T-helper 17 cell (primary cell): ENCODE measurements at regions not wholly inside any gene's neighbourhood (a gene's known extent, or its start where the extent isn't known, plus 50 kb on each side); places are given as distances from the start of the nearest gene placed in this dataset.
A peak's percentile ranks its signal among the peaks of the same experiment; 100 is the strongest.

Experiments
- ATAC-seq: fragments of 150-1000 bp; cut with Tn5 transposase; 2 replicates; pipeline ENCODE4 v1.10.0; 2021; ENCODE audit warnings: mild to moderate bottlenecking, moderate library complexity
- DNase-seq, 3 donors: peaks; one replicate each; pipeline versions ENCODE4 v3.0.0 to v3.0.0-alpha.2; 2020 to 2021
- H3K9me3 ChIP-seq: one replicate; pipeline ENCODE4 v1.7.0; 2013; ENCODE audit warnings: low read length, mild to moderate bottlenecking; ENCODE audit not compliant: control insufficient read depth, poor library complexity, severe bottlenecking
- H3K27ac Mint-ChIP-seq: one replicate; pipeline ENCODE4 v1.8.0; 2022; ENCODE audit warnings: mild to moderate bottlenecking, moderate library complexity, mixed read lengths
- H3K27me3 Mint-ChIP-seq: one replicate; pipeline ENCODE4 v1.8.0; 2022; ENCODE audit warnings: mixed read lengths
- H3K36me3 Mint-ChIP-seq: one replicate; pipeline ENCODE4 v1.8.0; 2022; ENCODE audit warnings: low read depth, mixed read lengths
- H3K4me1 Mint-ChIP-seq: one replicate; pipeline ENCODE4 v1.8.0; 2022; ENCODE audit warnings: mild to moderate bottlenecking, mixed read lengths
- H3K4me3 Mint-ChIP-seq: one replicate; pipeline ENCODE4 v1.8.0; 2022; ENCODE audit warnings: mild to moderate bottlenecking, moderate library complexity, mixed read lengths

DNA sequence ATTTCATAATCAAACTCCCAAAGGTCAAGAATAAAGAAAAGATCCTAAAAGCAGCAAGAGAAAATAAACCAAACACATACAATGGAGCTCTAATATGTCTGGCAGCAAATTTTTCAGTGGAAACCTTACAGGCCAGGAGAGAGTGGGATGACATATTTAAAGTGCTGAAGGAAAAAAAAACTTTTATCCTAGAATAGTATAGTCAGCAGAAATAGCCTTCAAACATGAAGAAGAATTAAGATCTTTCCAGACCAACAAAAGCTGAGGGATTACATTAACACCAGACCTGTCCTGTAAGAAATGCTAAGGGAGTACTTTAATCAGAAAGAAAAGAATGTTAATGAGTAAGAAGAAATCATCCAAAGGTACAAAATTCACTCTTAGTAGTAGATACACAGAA lies 215.7 kb upstream of the IGF1 start:
- DNase-seq (no peak), ATAC-seq (no peak)
- Mint-ChIP-seq H3K4me3 (no peak overlapping the region), H3K27ac (no peak overlapping the region), H3K4me1 (no peaks in the 10 kb centered on the region), H3K36me3 (no peaks in the 10 kb centered on the region), H3K27me3 (no peaks in the 10 kb centered on the region)
- H3K9me3 ChIP-seq = no peaks in the 10 kb centered on the region

DNA sequence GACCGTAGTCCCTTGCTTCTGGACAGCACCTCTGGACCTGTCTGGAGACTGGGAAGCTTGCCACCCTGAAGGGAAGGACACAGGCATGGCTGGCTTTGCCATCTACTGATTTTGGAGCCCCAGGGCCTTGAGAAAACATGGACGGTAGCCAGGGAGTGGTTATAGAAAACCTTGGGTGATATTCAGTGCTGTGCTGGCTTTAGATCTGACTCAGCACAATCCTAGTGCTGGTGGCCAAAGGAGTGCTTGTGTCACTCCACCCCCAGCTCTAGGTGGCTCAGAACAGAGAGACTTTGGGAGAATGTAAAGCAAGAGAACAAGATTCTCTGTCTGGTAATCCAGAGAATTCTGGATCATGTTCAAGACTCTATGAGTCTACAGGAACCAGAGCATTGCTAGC lies 214.5 kb upstream of the IGF1 start:
- H3K4me1 Mint-ChIP-seq = no peaks in the 10 kb centered on the region

DNA sequence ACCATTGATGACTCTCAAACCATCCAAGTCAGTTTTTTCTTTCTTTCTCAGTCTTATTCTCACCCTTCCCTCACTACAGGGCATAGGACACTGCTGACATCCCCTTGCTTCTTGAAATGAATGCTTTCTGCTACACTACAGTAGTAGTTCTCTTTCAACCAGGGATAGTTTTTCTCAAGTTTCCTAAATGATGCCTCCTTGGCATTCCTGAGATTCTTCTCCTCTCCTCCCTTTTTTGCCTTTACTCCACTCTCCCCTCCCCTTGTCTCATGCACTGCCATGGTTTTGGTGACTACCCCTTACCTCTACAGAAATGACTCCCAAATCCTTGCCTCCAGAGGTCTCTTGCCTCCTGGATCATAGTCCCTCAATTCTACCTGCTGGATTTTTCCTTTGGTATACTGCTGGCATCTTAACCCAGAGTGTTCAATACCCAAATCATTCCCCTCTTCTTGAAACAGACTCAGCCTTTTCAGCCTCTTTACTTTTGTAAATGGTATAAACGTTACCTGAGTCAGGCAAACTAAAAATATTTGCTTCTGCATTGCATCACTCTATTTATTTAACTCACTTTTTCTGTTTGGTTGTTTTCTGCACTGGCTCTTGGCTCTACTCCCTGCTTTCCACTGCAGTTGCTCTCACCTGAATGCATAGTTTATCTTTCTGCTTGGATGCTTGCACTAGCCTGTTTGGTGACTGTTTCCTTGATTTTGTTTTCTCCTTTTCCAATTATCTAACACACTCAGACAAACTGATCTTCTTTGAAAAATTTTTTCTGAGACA lies 211.6 kb upstream of the IGF1 start:
- Mint-ChIP-seq H3K36me3 (no peaks in the 10 kb centered on the region), H3K27ac (no peak overlapping the region), H3K27me3 (no peaks in the 10 kb centered on the region), H3K4me1 (no peaks in the 10 kb centered on the region), H3K4me3 (peak overlapping the region; percentile 0)
- no peak for DNase-seq
- H3K9me3 ChIP-seq = no peaks in the 10 kb centered on the region
- ATAC-seq = no peak

More for the DNA sequence above, 214.5 kb upstream of the IGF1 start:
- H3K9me3 ChIP-seq = no peaks in the 10 kb centered on the region
- no peaks in the 10 kb centered on the region for H3K36me3 Mint-ChIP-seq
- H3K27me3 Mint-ChIP-seq = no peaks in the 10 kb centered on the region
- H3K27ac Mint-ChIP-seq = no peak overlapping the region
- H3K4me3 Mint-ChIP-seq = no peak overlapping the region
- ATAC-seq = no peak
- DNase-seq = no peak

DNA sequence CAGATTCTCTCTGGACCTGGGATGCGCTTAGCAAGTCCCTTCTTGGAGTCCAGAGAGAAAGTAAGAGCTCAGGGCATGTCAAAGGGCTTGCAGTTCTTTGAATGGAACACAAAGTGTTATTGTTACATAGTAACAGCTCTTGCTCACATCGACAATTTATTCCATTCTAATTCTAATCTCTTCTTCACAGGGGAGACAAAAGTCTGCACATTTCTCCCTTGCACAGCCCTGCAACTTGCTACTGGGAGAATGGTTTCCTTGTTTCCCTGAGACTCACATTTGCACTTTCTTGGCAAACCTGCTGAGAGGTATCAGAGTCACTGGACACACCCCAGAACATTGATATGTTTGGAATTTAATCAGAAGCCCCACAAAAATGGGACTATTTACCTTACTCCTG lies 209.9 kb upstream of the IGF1 start:
- H3K36me3 Mint-ChIP-seq = no peaks in the 10 kb centered on the region
- no peak overlapping the region for H3K27ac Mint-ChIP-seq
- H3K9me3 ChIP-seq = no peaks in the 10 kb centered on the region
- ATAC-seq (no peak), DNase-seq (no peak)
- H3K4me1 Mint-ChIP-seq = no peaks in the 10 kb centered on the region
- H3K27me3 Mint-ChIP-seq = no peaks in the 10 kb centered on the region
- no peak overlapping the region for H3K4me3 Mint-ChIP-seq

DNA sequence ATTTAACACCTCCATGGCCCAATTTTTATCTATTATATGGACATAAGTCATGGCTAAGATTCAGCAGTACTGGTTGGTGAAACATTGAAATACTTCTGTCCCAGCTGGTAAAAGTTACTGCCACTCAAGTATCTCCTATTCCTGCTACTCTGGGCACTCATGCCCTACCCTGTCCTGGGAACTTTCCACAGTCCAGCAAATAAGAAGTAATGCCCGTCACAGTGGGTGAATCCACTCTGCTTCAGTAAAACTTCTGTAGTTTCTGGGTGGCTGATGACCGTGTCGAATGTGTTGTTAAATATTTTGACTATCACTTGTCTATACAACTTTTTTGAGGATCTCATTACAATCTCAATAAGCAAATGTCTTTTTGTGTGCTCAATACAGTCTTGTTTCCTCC lies 209.3 kb upstream of the IGF1 start:
- DNase-seq (no peak), ATAC-seq (no peak)
- Mint-ChIP-seq H3K4me1 (no peaks in the 10 kb centered on the region), H3K4me3 (no peak overlapping the region), H3K27me3 (no peaks in the 10 kb centered on the region), H3K36me3 (no peaks in the 10 kb centered on the region), H3K27ac (no peak overlapping the region)
- no peaks in the 10 kb centered on the region for H3K9me3 ChIP-seq

DNA sequence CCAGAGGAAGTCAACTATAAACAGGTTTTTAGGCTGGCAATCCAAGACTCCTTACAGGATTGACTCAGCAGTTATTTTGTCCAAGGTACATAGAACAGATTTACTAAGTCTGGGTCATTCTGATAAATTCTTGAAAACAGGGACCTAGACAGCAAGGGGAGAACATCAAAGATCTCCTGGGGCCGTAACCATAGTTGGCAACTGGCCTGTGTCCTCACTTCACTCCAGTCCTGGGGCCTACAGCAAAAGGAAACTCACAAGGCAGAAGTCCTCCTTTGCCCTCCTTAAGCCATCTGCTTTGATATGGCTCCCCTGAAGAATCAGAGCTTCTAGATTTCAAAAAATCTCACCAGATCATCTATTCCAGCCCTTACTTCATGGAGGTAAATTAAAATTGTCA lies 207.2 kb upstream of the IGF1 start:
- Mint-ChIP-seq H3K27ac (no peak overlapping the region), H3K36me3 (no peaks in the 10 kb centered on the region), H3K4me1 (no peaks in the 10 kb centered on the region), H3K27me3 (no peaks in the 10 kb centered on the region), H3K4me3 (no peak overlapping the region)
- DNase-seq = no peak
- ATAC-seq = no peak
- H3K9me3 ChIP-seq = no peaks in the 10 kb centered on the region

DNA sequence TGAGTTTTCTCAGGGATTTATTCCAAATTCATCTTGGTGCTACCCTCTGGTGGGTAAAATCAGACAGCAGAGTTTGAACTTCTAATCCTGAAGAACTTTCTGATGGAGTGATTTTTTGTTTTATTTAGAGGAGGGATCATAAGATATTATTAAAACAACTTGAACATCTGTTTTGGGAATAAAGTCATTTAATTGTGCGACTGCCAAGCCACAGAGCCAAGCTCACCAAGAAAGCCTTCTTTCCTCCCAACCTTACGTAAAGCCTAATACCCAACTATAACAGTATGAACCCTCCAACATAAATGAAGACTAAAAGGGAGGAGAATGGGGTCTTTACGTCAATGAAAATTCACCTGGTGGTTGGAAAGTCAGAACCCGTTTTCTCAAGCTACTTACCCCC lies 205.5 kb upstream of the IGF1 start:
- ATAC-seq (no peak), DNase-seq (no peak)
- Mint-ChIP-seq H3K36me3 (no peaks in the 10 kb centered on the region), H3K4me3 (no peak overlapping the region), H3K27me3 (no peaks in the 10 kb centered on the region), H3K27ac (no peak overlapping the region), H3K4me1 (no peaks in the 10 kb centered on the region)
- H3K9me3 ChIP-seq = no peaks in the 10 kb centered on the region

DNA sequence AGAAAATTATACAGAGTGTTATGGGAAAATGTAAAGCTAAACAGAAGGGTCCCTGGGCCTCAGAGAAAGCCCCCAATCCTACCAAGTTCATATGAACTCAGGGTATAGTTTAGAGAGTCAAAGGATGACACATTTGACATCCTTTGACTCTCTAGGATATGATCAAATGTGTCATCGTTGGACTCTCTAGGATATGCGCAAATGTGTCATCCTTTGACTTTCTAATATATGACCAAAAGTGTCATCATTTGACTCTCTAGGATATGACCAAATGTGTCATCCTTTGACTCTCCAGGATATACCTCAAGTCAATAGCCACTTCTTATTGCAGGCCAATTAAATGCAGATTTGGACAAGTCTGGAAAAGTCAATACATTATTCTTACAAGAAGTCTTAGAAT lies 204.8 kb upstream of the IGF1 start:
- no peaks in the 10 kb centered on the region for H3K36me3 Mint-ChIP-seq
- no peaks in the 10 kb centered on the region for H3K9me3 ChIP-seq
- DNase-seq (no peak), ATAC-seq (no peak)
- no peaks in the 10 kb centered on the region for H3K4me1 Mint-ChIP-seq
- no peaks in the 10 kb centered on the region for H3K27me3 Mint-ChIP-seq
- H3K27ac Mint-ChIP-seq = no peak overlapping the region
- no peak overlapping the region for H3K4me3 Mint-ChIP-seq

DNA sequence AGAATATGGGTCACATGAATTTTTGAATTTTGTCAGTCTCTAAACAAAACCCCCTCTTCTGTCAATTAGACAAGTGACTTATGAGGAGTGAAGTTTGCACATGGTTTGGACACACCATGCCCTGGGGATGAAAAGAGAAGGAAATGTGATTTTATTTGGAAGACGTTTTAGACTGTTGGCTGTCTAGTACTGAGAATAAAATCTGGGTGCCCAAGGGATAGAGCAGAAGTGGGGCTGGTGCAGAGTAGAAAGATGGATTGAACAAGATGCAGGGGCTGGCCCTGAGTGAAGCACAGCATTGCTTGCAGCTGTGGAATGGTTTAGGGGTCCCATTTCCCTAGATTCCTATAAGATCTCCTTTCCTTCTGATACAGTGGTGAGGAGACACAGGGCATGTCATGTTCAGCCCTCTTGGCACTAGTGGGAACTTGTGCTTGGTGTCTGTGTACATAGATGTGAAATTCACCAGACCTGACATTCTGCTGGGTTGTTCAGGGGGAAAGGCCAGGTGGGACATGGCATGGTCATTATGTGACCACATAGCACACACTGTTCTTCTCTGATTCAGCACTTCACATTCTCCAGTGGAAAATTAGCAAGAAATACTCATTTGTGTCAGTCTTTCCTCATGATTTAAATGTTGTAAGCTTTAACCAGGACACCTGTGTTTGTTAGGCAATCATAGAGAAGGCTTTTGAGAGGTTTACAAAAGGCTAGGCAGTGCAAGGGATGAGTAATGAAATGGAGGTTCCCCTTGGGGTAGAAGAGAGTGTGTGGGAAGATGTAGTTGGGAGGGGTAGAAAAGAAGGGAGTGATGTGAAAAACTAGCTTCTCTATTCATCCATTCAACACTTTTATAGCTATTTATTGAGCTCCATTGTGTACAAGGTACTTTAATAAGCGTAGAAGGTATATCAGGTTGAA lies 202.3 kb upstream of the IGF1 start:
- Mint-ChIP-seq H3K27me3 (no peaks in the 10 kb centered on the region), H3K27ac (no peak overlapping the region), H3K4me3 (no peak overlapping the region), H3K4me1 (no peaks in the 10 kb centered on the region), H3K36me3 (no peaks in the 10 kb centered on the region)
- DNase-seq (no peak), ATAC-seq (no peak)
- H3K9me3 ChIP-seq = no peaks in the 10 kb centered on the region

DNA sequence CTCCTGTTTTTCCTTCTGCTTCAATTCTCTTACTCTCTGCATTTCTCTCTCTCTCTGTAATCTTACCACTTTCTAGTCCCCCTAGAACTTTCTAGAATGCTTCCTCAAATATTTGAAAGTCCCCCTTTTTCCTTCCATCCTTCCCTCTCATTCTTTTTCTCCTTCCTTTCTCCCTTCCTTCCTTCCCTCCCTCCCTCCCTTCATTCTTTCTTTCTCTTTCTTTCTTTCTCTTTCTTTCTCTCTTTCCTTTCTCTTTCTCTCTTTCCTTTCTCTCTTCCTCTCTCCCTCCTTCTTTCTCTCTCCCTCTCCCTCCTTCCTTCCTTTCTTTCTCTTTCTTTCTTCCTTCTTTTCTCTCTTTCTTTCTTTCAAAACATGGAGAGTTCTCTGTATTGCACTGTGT lies 201.4 kb upstream of the IGF1 start:
- DNase-seq (no peak), ATAC-seq (no peak)
- no peaks in the 10 kb centered on the region for H3K36me3 Mint-ChIP-seq
- no peaks in the 10 kb centered on the region for H3K4me1 Mint-ChIP-seq
- no peak overlapping the region for H3K27ac Mint-ChIP-seq
- no peaks in the 10 kb centered on the region for H3K27me3 Mint-ChIP-seq
- H3K9me3 ChIP-seq = no peaks in the 10 kb centered on the region
- H3K4me3 Mint-ChIP-seq = no peak overlapping the region

DNA sequence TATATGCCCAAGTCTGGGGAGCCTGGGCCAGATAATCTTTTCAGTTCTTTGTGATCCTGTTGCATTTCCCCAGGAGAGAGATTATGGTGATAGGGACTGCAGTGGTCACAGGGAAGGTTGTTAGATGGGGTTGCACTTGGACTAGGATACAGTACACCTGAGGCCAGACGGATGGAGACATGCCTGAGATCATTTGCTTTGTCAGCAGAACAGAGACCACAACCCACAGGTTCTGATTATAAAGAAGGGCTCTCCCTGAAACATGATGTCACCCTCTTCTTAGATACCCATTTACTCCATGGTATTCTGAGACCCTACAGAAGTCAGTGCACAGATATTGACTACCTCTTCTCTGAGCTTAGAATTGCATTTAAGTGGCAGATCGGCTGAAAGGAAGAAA lies 200.9 kb upstream of the IGF1 start:
- Mint-ChIP-seq H3K4me3 (no peak overlapping the region), H3K27me3 (no peaks in the 10 kb centered on the region), H3K27ac (no peak overlapping the region), H3K4me1 (no peaks in the 10 kb centered on the region), H3K36me3 (no peaks in the 10 kb centered on the region)
- ATAC-seq (no peak), DNase-seq (no peak)
- H3K9me3 ChIP-seq = no peaks in the 10 kb centered on the region

DNA sequence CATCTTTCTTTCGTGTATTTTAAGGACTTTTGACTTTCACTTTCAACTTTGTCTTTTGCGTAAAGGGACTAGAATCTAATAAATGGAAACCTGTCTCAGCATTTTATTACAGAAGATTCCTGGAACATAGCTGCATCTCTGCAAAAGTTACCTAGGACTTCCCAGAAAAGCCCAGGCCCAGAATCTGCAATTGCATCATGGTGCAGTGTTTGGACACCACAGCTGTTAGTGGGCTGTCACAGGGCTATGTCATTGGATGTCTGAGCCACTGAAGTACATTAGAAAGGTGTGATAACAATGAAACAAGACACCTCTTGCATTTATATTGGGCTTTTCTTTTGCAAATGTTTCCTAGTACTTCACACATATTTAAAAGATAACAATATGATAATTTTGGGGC lies 199.9 kb upstream of the IGF1 start:
- Mint-ChIP-seq H3K4me1 (no peaks in the 10 kb centered on the region), H3K36me3 (no peaks in the 10 kb centered on the region), H3K27ac (no peak overlapping the region), H3K27me3 (no peaks in the 10 kb centered on the region), H3K4me3 (no peak overlapping the region)
- ATAC-seq (no peak), DNase-seq (no peak)
- H3K9me3 ChIP-seq = no peaks in the 10 kb centered on the region

DNA sequence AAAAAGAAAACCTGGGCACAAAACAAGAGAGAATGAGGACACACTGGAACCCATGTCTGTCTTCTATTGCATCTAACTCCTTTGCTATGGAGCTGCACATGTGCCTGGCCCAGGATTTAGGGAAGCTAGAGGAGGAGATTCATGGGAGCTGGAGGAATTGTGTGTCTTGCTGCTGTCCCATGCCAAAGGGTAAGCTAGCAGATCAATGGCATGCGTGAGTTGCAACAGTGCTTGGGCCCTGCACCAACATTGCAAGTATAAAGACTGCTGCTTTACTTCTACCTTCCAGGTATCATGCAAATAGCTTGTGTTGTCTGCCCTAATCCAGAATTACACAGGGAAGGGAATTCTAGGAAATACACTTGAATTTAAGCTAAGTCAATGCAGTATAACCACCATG lies 196.4 kb upstream of the IGF1 start:
- no peaks in the 10 kb centered on the region for H3K36me3 Mint-ChIP-seq
- no peaks in the 10 kb centered on the region for H3K9me3 ChIP-seq
- no peak overlapping the region for H3K4me3 Mint-ChIP-seq
- no peak for ATAC-seq
- no peaks in the 10 kb centered on the region for H3K27me3 Mint-ChIP-seq
- no peak for DNase-seq
- no peak overlapping the region for H3K27ac Mint-ChIP-seq
- H3K4me1 Mint-ChIP-seq = no peaks in the 10 kb centered on the region

DNA sequence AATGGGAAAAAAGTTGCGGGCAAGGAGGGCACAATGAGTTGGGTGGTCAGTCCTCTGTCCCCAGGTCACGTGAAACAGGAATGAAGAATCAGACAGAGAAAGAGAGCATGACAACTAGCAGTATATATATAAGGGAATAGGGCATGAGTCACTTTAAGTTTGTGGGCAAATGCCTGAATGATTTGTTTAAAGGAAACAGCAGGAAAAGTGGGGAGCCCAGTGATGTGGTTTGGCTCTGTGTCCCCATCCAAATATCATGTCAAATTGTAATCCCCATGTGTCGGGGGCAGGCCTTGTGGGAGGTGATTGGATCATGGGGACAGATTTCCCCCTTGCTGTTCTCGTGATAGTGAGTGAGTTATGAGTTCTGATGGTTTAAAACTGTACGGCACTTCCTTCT lies 195.3 kb upstream of the IGF1 start:
- ATAC-seq (no peak), DNase-seq (no peak)
- H3K4me1 Mint-ChIP-seq = no peaks in the 10 kb centered on the region
- no peak overlapping the region for H3K4me3 Mint-ChIP-seq
- no peak overlapping the region for H3K27ac Mint-ChIP-seq
- H3K9me3 ChIP-seq = no peaks in the 10 kb centered on the region
- no peaks in the 10 kb centered on the region for H3K27me3 Mint-ChIP-seq
- no peaks in the 10 kb centered on the region for H3K36me3 Mint-ChIP-seq
